Body of pancreas (tissue), 4 donors: ENCODE measurements at regions not wholly inside any gene's neighbourhood (a gene's known extent, or its start where the extent isn't known, plus 50 kb on each side); places are given as distances from the start of the nearest gene placed in this dataset.

Source experiments
- ATAC-seq: fragments of 150-250 bp; one replicate; pipeline ENCODE4 v1.9.1; 2016
- DNase-seq, 4 donors: peaks; one replicate each; pipeline ENCODE4 v3.0.0-alpha.2; 2019
- H3K27ac ChIP-seq, 4 donors: fragments of 200-600 bp; sonication (generic); 1 replicate in 3 of 4; 2 replicates in 1 of 4; pipeline versions ENCODE4 v1.5.1 to v1.6.1; 2016 to 2019; ENCODE audit warnings: mild to moderate bottlenecking in 1 of 4, mixed read lengths in 1 of 4, moderate library complexity in 1 of 4
- H3K27me3 ChIP-seq, 2 donors: fragments of 200-600 bp; sonication (generic); one replicate each; pipeline ENCODE4 v1.6.0; 2016; ENCODE audit warnings: mild to moderate bottlenecking in 1 of 2
- H3K36me3 ChIP-seq, 2 donors: fragments of 200-600 bp; sonication (generic); replicated peaks in 1 of 2; 2 replicates each; pipeline ENCODE4 v1.5.1; 2016; ENCODE audit warnings: low read depth in 2 of 2; ENCODE audit not compliant: insufficient read depth in 1 of 2
- H3K4me1 ChIP-seq: fragments of 200-600 bp; sonication (generic); one replicate; pipeline ENCODE4 v1.6.0; 2016
- H3K4me3 ChIP-seq, 2 donors: fragments of 200-600 bp; sonication (generic); 1 replicate in 1 of 2; 2 replicates in 1 of 2; pipeline ENCODE4 v1.5.1; 2016 to 2019
- H3K9me3 ChIP-seq, 3 donors: fragments of 200-600 bp; sonication (generic); 1 replicate in 2 of 3; 2 replicates in 1 of 3; pipeline ENCODE4 v1.5.1; 2016
- POLR2A ChIP-seq, 3 donors: fragments of 450-650 bp; IDR thresholded peaks; one replicate each; pipeline ENCODE4 v1.6.1; 2016; ENCODE audit warnings: antibody characterized with exemption in 3 of 3, mild to moderate bottlenecking in 2 of 3
- WGBS, 2 donors: methylation state at CpG; one replicate each; pipeline ENCODE4 v1.1.5; 2017; 5-methylcytosine and 5-hydroxymethylcytosine counted together
- intact Hi-C: fragments of 100-400 bp; cut with DNase I; formaldehyde crosslinking; loops from one replicate; pipeline ENCODE4 v1.15.1; 2023
- TF ChIP-seq, protein P1 (sequence below), 7 experiments: fragments of 450-650 bp in 4 of 7; fragments of 200-600 bp in 3 of 7; sonication (generic) in 3 of 7; IDR thresholded peaks; one replicate each; pipeline ENCODE4 v1.5.1; 2016 to 2019; ENCODE audit warnings: antibody characterized with exemption in 7 of 7

DNA sequence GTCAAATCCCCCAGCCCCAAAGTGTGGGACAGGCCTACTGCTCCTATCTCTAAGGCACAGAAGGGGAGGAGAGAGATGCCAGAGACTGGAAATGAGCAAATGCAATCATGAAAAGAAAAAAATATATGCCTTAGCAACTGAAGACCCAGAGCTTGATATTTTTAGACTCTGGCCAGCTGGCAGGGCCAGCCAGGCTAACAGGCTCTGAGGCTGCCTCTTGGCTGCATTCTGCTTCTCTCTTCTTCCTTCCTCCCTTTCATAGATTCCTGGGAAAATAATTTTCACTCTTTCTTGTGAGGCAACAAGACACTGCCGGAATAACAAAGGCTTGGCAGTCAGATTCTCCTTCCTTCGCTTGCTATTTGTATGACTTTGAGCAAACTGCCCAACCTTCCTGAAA lies 209.1 kb downstream of the RAD51AP2 start:
- no peak for DNase-seq
- intact Hi-C loops: no loop called here
- Histone ChIP-seq H3K27ac (no peak overlapping the region), H3K27me3 (no peaks in the 10 kb centered on the region), H3K36me3 (no peaks in the 10 kb centered on the region), H3K4me3 (no peak overlapping the region), H3K4me1 (no peaks in the 10 kb centered on the region), H3K9me3 (no peaks in the 10 kb centered on the region)
- TF ChIP-seq, protein P1, sequence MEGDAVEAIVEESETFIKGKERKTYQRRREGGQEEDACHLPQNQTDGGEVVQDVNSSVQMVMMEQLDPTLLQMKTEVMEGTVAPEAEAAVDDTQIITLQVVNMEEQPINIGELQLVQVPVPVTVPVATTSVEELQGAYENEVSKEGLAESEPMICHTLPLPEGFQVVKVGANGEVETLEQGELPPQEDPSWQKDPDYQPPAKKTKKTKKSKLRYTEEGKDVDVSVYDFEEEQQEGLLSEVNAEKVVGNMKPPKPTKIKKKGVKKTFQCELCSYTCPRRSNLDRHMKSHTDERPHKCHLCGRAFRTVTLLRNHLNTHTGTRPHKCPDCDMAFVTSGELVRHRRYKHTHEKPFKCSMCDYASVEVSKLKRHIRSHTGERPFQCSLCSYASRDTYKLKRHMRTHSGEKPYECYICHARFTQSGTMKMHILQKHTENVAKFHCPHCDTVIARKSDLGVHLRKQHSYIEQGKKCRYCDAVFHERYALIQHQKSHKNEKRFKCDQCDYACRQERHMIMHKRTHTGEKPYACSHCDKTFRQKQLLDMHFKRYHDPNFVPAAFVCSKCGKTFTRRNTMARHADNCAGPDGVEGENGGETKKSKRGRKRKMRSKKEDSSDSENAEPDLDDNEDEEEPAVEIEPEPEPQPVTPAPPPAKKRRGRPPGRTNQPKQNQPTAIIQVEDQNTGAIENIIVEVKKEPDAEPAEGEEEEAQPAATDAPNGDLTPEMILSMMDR (IDR thresholded peaks at IDR 0.05): no peak
- no peak for TF ChIP-seq POLR2A (IDR thresholded peaks at IDR 0.05)
- ATAC-seq: no peak
- WGBS, 2 donors: 85 to 98% methylated on average over 2 of the region's 2 CpGs

- DNase-seq (no peak), ATAC-seq (no peak)
- no peak overlapping the region for H3K27ac ChIP-seq
- H3K36me3 ChIP-seq: no peaks in the 10 kb centered on the region
- H3K4me3 ChIP-seq: no peak overlapping the region
- 82 to 87% methylated on average over 2 of the region's 2 CpGs for WGBS, 2 donors
- TF ChIP-seq POLR2A (IDR thresholded peaks at IDR 0.05): no peak
- TF ChIP-seq, protein P1 (IDR thresholded peaks at IDR 0.05): no peak
- intact Hi-C loops: no loop called here
- H3K27me3 ChIP-seq: no peaks in the 10 kb centered on the region
- no peaks in the 10 kb centered on the region for H3K4me1 ChIP-seq
- H3K9me3 ChIP-seq: no peaks in the 10 kb centered on the region
These were observed 211.5 kb downstream of the RAD51AP2 start for GRCh38 chr2:17306706-17307105.

DNA sequence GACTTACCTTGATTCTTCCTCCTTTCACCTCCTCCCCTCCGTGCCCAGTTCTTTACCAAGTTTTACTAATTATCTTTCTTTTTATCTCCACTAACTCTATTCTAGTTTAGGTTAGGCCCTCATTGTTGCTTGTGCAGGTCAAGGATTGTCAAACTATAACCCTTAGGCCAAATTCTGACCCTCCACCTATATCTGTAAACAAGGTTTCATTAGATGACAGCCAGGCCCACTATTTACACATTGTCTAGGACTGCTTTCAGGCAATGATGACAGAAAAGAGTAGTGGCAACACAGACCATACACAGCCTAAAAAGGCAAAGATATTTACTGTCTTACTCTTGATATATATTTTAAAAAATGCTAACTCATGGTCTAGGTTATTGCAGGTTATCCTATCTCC lies 212.0 kb downstream of the RAD51AP2 start:
- 73 to 90% methylated on average over 1 of the region's 1 CpG for WGBS, 2 donors
- intact Hi-C loops: no loop called here
- no peaks in the 10 kb centered on the region for H3K36me3 ChIP-seq
- H3K9me3 ChIP-seq: no peaks in the 10 kb centered on the region
- DNase-seq: no peak
- no peak overlapping the region for H3K27ac ChIP-seq
- no peak for ATAC-seq
- no peaks in the 10 kb centered on the region for H3K4me1 ChIP-seq
- H3K4me3 ChIP-seq: no peak overlapping the region
- no peak for TF ChIP-seq POLR2A (IDR thresholded peaks at IDR 0.05)
- TF ChIP-seq, protein P1 (IDR thresholded peaks at IDR 0.05): no peak
- no peaks in the 10 kb centered on the region for H3K27me3 ChIP-seq

DNA sequence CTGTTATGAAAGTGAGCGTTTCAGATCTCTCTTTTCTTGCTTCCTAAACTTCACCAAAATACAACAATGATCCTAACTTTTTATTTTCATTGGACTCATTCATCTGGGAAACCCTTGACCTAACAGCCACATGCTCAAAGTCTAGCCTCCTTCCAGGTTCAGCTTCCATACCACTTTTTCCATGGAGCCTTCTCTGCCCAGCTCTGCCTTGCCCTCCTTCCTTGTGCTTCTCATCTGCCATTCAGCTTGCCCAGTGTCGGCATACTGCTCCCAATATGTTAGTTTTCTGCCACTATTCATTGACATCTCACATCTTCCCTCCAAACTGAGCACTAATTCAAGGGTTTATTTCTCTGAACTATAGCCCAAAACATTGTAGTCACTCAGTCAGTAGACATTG lies 214.7 kb downstream of the RAD51AP2 start:
- ATAC-seq (no peak), DNase-seq (no peak)
- Histone ChIP-seq H3K27me3 (no peaks in the 10 kb centered on the region), H3K9me3 (no peaks in the 10 kb centered on the region), H3K27ac (no peak overlapping the region), H3K36me3 (no peaks in the 10 kb centered on the region), H3K4me3 (no peak overlapping the region), H3K4me1 (no peaks in the 10 kb centered on the region)
- WGBS, 2 donors: 43% methylated on average over 2 of the region's 2 CpGs
- intact Hi-C loops: no loop called here
- no peak for TF ChIP-seq POLR2A (IDR thresholded peaks at IDR 0.05)
- TF ChIP-seq, protein P1 (IDR thresholded peaks at IDR 0.05): no peak

DNA sequence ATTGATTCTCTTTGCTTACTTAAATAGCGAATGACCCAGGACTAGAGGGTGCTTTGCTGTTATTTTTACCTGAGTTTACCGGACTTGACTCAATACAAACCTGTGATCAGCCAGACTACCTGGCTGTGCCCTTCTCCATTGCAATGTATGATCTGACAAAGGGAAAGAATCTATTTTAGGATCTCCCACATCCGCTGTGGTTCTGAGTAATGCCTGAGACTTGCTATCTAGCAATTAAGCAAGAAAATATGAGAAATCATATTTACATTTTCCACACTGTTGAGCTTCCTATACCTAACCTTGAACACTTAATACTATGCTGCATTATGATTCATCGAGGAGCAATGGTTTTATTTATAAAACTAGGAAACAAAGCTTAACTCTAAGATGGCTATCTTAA lies 215.2 kb downstream of the RAD51AP2 start:
- ATAC-seq: no peak
- H3K9me3 ChIP-seq: no peaks in the 10 kb centered on the region

More for the DNA sequence above, 215.2 kb downstream of the RAD51AP2 start:
- DNase-seq: no peak
- Histone ChIP-seq H3K27me3 (no peaks in the 10 kb centered on the region), H3K4me3 (no peak overlapping the region), H3K4me1 (no peaks in the 10 kb centered on the region), H3K27ac (no peak overlapping the region), H3K36me3 (no peaks in the 10 kb centered on the region)
- intact Hi-C loops: no loop called here
- TF ChIP-seq, protein P1 (IDR thresholded peaks at IDR 0.05): no peak
- TF ChIP-seq POLR2A (IDR thresholded peaks at IDR 0.05): no peak
- 61 to 63% methylated on average over 4 of the region's 4 CpGs for WGBS, 2 donors
